ENCODE measurements at regions not wholly inside any gene's neighbourhood (a gene's known extent, or its start where the extent isn't known, plus 50 kb on each side); places are given as distances from the start of the nearest gene placed in this dataset.
"Not testable (repeated sequence)": the region's sequence is repeated elsewhere in the genome, so short reads cannot be mapped to it uniquely, and the experiment has no call there.

DNA sequence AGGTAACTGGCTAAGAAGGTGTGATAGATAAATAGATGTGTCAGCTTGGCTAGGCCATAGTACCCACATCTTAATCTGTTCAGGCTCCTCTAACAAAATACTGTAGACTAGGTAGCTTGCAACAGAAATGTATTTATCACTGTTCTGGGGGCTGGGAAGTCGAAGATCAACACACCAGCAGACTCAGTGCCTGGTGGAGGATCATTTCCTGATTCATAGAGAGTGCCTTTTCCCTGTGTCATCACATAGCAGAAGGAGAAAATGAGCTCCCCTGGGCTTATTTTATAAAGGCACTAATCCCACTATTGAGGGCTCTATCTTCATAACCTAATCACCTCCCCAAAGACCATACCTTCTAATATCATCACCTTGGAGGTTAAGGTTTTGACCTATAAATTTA lies 532.7 kb upstream of the OLFM3 start:
- TF ChIP-seq, protein P1, sequence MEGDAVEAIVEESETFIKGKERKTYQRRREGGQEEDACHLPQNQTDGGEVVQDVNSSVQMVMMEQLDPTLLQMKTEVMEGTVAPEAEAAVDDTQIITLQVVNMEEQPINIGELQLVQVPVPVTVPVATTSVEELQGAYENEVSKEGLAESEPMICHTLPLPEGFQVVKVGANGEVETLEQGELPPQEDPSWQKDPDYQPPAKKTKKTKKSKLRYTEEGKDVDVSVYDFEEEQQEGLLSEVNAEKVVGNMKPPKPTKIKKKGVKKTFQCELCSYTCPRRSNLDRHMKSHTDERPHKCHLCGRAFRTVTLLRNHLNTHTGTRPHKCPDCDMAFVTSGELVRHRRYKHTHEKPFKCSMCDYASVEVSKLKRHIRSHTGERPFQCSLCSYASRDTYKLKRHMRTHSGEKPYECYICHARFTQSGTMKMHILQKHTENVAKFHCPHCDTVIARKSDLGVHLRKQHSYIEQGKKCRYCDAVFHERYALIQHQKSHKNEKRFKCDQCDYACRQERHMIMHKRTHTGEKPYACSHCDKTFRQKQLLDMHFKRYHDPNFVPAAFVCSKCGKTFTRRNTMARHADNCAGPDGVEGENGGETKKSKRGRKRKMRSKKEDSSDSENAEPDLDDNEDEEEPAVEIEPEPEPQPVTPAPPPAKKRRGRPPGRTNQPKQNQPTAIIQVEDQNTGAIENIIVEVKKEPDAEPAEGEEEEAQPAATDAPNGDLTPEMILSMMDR (IDR thresholded peaks at IDR 0.05; ENCODE audit: control insufficient read depth, insufficient read depth, low read depth, low read length, missing control alignments) = no peak
- H3K4me3 ChIP-seq (ENCODE audit: control insufficient read depth, low read depth, low read length) = no peak overlapping the region
- no peak for DNase-seq (ENCODE audit: low read depth)

DNA sequence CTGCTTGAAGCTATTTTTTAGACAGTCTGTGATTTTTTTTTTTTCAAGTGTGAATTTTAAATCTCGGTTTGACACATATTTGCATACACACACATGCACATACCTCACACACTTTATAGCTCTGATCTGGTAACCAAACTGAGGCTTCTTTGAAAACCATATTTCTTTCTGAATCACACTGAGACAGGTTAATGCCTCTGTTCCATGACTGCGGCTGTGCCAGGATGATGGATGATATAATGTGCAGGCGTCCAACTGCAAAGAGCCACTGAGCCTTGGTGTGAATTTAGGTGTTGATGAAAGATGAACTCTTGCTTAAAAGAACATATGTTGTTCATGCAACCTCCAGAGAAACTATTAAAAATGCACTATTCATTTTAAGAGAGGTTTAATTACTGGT lies 504.0 kb upstream of the OLFM3 start:
- TF ChIP-seq, protein P1 (IDR thresholded peaks at IDR 0.05; ENCODE audit: control insufficient read depth, insufficient read depth, low read depth, low read length, missing control alignments) = no peak
- H3K4me3 ChIP-seq (ENCODE audit: control insufficient read depth, low read depth, low read length) = no peak overlapping the region
- no peak for DNase-seq (ENCODE audit: low read depth)

DNA sequence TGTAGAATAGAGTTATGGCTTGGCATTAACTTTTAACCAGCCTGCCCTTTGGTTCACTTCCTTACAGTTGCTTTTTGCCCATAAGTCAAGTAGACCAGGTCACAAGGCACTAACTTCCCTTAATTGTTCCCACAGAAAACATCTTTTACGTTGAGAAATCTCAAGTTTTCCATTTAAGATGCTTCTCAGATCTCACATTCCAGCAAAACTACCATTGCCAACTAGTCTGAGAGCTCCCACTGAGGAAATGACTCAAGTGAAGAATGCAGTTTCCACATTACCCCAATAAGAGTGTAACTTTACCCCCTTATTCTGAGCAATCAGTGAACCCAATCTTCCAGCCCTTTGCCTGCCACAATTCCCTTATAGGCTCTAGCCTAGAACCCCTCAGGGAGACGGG lies 502.2 kb upstream of the OLFM3 start:
- no peak for DNase-seq (ENCODE audit: low read depth)
- H3K4me3 ChIP-seq (ENCODE audit: control insufficient read depth, low read depth, low read length) = no peak overlapping the region
- TF ChIP-seq, protein P1 (IDR thresholded peaks at IDR 0.05; ENCODE audit: control insufficient read depth, insufficient read depth, low read depth, low read length, missing control alignments) = no peak

DNA sequence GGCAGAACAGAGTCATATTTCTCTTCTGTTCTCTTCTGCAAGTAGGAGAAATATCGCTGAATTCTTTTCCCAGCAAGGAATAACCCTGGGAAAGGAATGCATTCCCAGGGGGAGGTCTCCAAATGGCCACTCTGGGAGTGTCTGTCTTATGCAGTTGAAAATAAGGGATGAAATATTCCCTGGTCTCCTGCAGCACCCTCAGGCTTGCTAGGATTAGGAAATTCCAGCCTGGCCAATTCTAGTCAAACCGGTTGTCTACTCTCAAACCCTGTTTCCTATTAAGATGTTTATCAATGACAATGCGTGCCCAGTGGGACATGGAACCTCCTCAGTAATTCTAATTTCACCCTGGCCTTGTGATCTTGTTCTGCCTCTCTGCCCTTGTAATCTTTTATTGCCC lies 501.1 kb upstream of the OLFM3 start:
- DNase-seq (ENCODE audit: low read depth); H3K4me3 ChIP-seq (ENCODE audit: control insufficient read depth, low read depth, low read length): not testable (repeated sequence)

DNA sequence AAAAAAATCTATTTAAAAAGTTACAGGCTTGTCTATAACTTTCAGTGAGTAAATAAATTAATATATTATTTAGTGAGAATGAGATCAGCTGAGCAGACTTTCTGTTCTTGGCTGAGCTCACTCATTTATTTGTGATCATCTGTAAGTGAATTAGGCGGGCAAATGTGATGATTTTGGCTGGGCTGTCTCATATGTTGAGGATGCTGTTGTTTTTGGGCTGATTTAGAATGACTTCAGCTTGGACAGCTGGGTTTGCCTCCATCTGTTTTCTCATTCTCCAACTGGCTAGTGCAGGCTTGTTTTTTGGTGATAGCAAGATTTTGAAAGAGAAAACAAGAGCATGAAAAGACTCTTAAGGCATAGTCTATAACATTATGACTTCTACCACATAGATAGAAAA lies 475.8 kb upstream of the OLFM3 start:
- no peak overlapping the region for H3K4me3 ChIP-seq (ENCODE audit: control insufficient read depth, low read depth, low read length)
- DNase-seq (ENCODE audit: low read depth) = no peak
- TF ChIP-seq, protein P1 (IDR thresholded peaks at IDR 0.05; ENCODE audit: control insufficient read depth, insufficient read depth, low read depth, low read length, missing control alignments) = no peak

DNA sequence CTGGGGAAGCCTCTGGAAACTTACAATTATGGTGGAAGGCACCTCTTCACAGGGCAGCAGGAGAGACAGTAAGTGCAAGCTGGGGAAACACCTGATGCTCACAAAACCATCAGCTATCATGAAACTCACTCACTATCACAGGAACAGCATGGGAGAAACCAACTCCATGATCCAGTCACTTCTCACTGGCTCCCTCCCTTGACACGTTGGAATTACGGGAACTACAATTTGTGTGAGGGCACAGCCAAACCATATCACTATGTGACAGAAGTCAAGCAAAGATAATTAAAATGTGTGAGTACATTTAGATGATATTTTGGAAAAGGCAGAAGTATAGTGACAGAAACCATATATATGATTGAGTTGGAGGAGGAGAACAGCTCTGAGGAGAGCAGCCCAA lies 474.0 kb upstream of the OLFM3 start:
- no peak overlapping the region for H3K4me3 ChIP-seq (ENCODE audit: control insufficient read depth, low read depth, low read length)
- TF ChIP-seq, protein P1 (IDR thresholded peaks at IDR 0.05; ENCODE audit: control insufficient read depth, insufficient read depth, low read depth, low read length, missing control alignments) = no peak
- DNase-seq (ENCODE audit: low read depth) = no peak

DNA sequence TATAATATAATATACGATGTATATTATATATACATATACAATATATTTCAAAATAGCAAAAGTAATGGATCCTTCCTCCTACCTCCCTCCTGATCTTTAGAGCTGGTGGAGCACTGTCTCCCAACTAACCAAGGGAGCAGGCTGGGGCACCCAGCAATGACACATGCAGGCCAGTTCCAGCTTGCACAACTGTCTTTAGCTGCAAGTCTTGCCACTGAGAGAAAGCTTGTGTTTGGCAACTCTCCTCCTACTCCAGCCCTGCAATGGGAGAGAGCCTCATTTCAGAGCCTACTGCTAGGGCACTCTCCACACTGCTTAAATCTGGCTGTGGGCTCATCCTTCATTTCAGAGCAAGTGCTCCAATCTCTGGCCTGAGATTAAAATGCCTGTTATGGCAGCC lies 469.8 kb upstream of the OLFM3 start:
- H3K4me3 ChIP-seq (ENCODE audit: control insufficient read depth, low read depth, low read length) = no peak overlapping the region
- TF ChIP-seq, protein P1 (IDR thresholded peaks at IDR 0.05; ENCODE audit: control insufficient read depth, insufficient read depth, low read depth, low read length, missing control alignments) = no peak
- no peak for DNase-seq (ENCODE audit: low read depth)
